IPS-15b (cell line): ENCODE measurements at regions not wholly inside any gene's neighbourhood (a gene's known extent, or its start where the extent isn't known, plus 50 kb on each side); places are given as distances from the start of the nearest gene placed in this dataset.

ENCODE experiments used
- H3K27me3 ChIP-seq: one replicate; pipeline ENCODE4 v1.6.1; 2013; ENCODE audit warnings: low read length; ENCODE audit not compliant: control insufficient read depth, insufficient read depth
- H3K36me3 ChIP-seq: one replicate; pipeline ENCODE4 v1.6.1; 2013; ENCODE audit warnings: low read length; ENCODE audit not compliant: control insufficient read depth, insufficient read depth
- H3K4me1 ChIP-seq: one replicate; pipeline ENCODE4 v1.6.1; 2013; ENCODE audit warnings: mild to moderate bottlenecking, low read length; ENCODE audit not compliant: control insufficient read depth, insufficient read depth
- H3K4me3 ChIP-seq: one replicate; pipeline ENCODE4 v1.5.1; 2013; ENCODE audit warnings: low read depth, low read length
- H3K9ac ChIP-seq: one replicate; pipeline ENCODE4 v1.6.1; 2013; ENCODE audit warnings: low read depth, mild to moderate bottlenecking, low read length
- H3K9me3 ChIP-seq: one replicate; pipeline ENCODE4 v1.6.1; 2013; ENCODE audit warnings: mild to moderate bottlenecking, low read length; ENCODE audit not compliant: control insufficient read depth, insufficient read depth

DNA sequence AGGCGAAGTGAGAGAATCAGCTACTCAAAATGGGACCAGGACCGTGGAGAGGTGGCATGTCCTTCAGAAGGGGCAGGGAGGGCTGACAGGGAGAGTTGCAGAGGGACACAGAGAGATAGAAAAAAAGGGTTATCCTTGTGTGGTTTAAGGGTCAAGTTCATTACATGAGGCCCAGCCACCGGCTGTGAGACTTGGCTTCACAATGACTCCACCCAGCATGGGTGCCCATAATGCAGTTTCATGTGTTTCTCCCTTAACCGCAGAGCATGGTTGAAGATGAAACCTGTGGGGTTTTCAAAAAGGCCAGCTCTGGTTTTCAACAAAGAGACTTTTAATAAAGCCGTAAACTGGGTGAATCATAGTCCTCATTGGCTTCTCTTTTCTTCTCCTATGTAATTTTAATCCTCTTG lies 164.6 kb downstream of the KLF5 start:
- H3K36me3 ChIP-seq: no peaks in the 10 kb centered on the region
- H3K9me3 ChIP-seq: no peaks in the 10 kb centered on the region
- H3K9ac ChIP-seq: no peak overlapping the region
- H3K4me3 ChIP-seq: no peak overlapping the region
- no peaks in the 10 kb centered on the region for H3K4me1 ChIP-seq
- H3K27me3 ChIP-seq: no peaks in the 10 kb centered on the region

GRCh38 chr13:73222627-73223305 lies 164.0 kb downstream of the KLF5 start:
- no peaks in the 10 kb centered on the region for H3K27me3 ChIP-seq
- no peaks in the 10 kb centered on the region for H3K4me1 ChIP-seq
- no peak overlapping the region for H3K9ac ChIP-seq
- H3K36me3 ChIP-seq: no peaks in the 10 kb centered on the region
- no peak overlapping the region for H3K4me3 ChIP-seq
- H3K9me3 ChIP-seq: no peaks in the 10 kb centered on the region

GRCh38 chr13:73220966-73221720 lies 162.3 kb downstream of the KLF5 start:
- no peak overlapping the region for H3K9ac ChIP-seq
- no peaks in the 10 kb centered on the region for H3K27me3 ChIP-seq
- no peaks in the 10 kb centered on the region for H3K4me1 ChIP-seq
- H3K4me3 ChIP-seq: no peak overlapping the region
- no peaks in the 10 kb centered on the region for H3K9me3 ChIP-seq
- H3K36me3 ChIP-seq: no peaks in the 10 kb centered on the region

DNA sequence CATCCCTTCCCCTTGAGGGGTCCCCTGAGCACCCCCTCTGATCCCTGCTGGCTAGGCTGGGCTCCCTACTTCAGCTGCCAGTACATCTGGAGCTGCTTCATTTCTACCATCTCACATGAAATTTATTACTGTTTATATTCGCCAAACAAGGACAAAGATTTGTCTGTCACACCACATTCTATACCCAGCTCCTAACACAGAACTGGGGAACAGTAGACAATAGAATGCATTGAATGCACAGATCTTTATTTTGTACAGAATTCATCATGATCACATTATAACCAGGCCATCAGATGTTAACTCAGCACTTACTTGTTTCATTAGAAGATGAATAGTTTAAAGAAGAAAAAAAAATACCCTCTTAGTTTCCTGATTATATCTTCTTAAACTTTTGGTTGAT lies 159.4 kb downstream of the KLF5 start:
- H3K9me3 ChIP-seq: no peaks in the 10 kb centered on the region
- no peak overlapping the region for H3K9ac ChIP-seq
- no peaks in the 10 kb centered on the region for H3K4me1 ChIP-seq
- H3K4me3 ChIP-seq: no peak overlapping the region
- H3K36me3 ChIP-seq: no peaks in the 10 kb centered on the region
- no peaks in the 10 kb centered on the region for H3K27me3 ChIP-seq

DNA sequence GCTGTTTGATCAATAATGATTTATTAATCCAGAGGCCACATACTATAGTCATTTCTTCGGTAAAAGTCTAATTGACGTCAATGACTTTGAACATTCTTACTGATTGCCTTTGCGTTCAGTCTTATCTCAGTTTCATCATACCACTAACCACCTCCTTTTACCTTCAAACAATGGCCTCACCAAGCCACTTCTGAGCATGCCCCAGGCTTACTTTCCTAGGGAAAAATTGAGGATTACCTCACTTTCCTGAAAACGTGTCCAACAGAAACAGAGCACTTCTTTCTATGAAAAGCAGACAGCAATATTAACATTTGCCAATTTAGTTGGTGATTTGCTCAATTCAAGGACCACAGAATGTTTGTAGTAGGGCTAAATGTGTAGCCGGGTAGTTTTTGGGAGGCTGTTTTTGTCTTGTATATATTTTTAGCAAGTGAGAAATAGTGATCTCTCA lies 157.6 kb downstream of the KLF5 start:
- no peak overlapping the region for H3K4me3 ChIP-seq
- H3K9ac ChIP-seq: no peak overlapping the region
- no peaks in the 10 kb centered on the region for H3K27me3 ChIP-seq
- no peaks in the 10 kb centered on the region for H3K36me3 ChIP-seq
- H3K9me3 ChIP-seq: no peaks in the 10 kb centered on the region
- no peaks in the 10 kb centered on the region for H3K4me1 ChIP-seq

DNA sequence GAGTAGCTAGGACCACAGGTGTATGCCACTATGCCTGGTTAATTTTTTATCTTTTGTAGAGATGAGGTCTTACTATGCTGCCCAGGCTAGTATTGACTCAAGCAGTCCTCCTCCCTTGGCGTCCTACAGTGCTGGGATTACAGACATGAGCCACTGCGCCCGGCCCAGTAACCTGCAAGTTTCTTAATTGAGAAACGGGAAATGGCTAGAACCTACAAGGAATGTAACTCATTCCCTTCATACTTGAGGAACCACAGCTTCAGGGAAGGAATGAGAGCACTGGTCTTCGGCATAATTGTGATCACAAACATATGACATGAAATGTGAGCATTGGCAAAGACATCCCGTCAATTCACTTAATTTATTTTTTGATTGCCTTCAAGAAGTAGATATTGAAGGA lies 157.0 kb downstream of the KLF5 start:
- H3K4me3 ChIP-seq: no peak overlapping the region
- H3K9ac ChIP-seq: no peak overlapping the region
- no peaks in the 10 kb centered on the region for H3K27me3 ChIP-seq
- no peaks in the 10 kb centered on the region for H3K36me3 ChIP-seq
- H3K4me1 ChIP-seq: no peaks in the 10 kb centered on the region
- H3K9me3 ChIP-seq: no peaks in the 10 kb centered on the region

GRCh38 chr13:73212482-73212881 lies 153.7 kb downstream of the KLF5 start:
- no peaks in the 10 kb centered on the region for H3K27me3 ChIP-seq
- no peak overlapping the region for H3K4me3 ChIP-seq
- H3K9me3 ChIP-seq: no peaks in the 10 kb centered on the region
- H3K9ac ChIP-seq: no peak overlapping the region
- H3K36me3 ChIP-seq: no peaks in the 10 kb centered on the region
- H3K4me1 ChIP-seq: no peaks in the 10 kb centered on the region

GRCh38 chr13:73210218-73210883 lies 151.5 kb downstream of the KLF5 start:
- no peaks in the 10 kb centered on the region for H3K9me3 ChIP-seq
- H3K9ac ChIP-seq: no peak overlapping the region
- H3K36me3 ChIP-seq: no peaks in the 10 kb centered on the region
- no peak overlapping the region for H3K4me3 ChIP-seq
- no peaks in the 10 kb centered on the region for H3K4me1 ChIP-seq
- no peaks in the 10 kb centered on the region for H3K27me3 ChIP-seq

DNA sequence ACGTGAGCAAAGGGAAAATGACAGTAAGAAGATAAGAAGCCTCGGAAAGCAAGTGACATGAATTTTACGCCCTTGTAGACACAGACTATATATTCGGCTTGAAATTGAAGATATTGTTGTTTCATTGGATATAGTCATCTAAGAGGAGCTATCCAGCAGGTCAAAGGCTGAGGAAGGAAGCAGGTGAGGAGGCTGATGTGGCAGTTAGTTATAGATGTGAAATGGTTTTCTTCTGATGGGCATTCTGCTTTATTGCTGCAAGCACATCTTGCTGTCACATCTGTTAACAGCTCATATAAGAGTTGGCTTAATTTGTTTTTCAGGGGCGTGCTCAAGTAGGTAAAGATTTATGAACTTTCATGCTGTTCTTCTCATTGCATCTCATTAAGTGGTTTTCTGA lies 146.1 kb downstream of the KLF5 start:
- Histone ChIP-seq H3K36me3 (no peaks in the 10 kb centered on the region), H3K4me3 (no peak overlapping the region), H3K27me3 (no peaks in the 10 kb centered on the region), H3K9me3 (no peaks in the 10 kb centered on the region), H3K9ac (no peak overlapping the region), H3K4me1 (no peaks in the 10 kb centered on the region)

- no peaks in the 10 kb centered on the region for H3K36me3 ChIP-seq
- no peak overlapping the region for H3K9ac ChIP-seq
- H3K9me3 ChIP-seq: no peaks in the 10 kb centered on the region
- no peak overlapping the region for H3K4me3 ChIP-seq
- no peaks in the 10 kb centered on the region for H3K4me1 ChIP-seq
- H3K27me3 ChIP-seq: no peaks in the 10 kb centered on the region
These were observed 142.8 kb downstream of the KLF5 start for GRCh38 chr13:73201626-73202025.

DNA sequence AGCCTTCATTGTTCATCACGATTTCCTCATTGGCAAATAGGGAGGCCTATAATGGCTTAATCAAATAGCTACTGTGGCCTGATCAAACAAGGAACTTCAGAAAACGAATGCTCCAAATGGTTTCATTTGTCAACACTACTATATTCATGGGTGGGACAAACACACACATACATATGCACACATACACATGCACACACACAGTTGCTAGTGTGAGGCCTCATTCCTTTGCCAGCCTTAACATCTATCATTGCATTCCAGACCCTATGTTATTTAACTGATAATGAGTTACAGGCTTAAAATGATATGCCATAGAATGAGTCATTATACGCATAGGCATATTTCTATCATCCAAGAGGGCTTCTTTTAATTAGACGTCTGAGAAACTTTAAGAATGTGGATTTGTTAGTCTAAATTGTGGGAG lies 140.2 kb downstream of the KLF5 start:
- H3K9ac ChIP-seq: no peak overlapping the region
- H3K9me3 ChIP-seq: no peaks in the 10 kb centered on the region
- H3K36me3 ChIP-seq: no peaks in the 10 kb centered on the region
- no peaks in the 10 kb centered on the region for H3K4me1 ChIP-seq
- no peaks in the 10 kb centered on the region for H3K27me3 ChIP-seq
- H3K4me3 ChIP-seq: no peak overlapping the region

GRCh38 chr13:73195091-73195490 lies 136.3 kb downstream of the KLF5 start:
- Histone ChIP-seq H3K9ac (no peak overlapping the region), H3K4me3 (no peak overlapping the region), H3K4me1 (peaks cover 3% of the 10 kb centered on the region), H3K9me3 (no peaks in the 10 kb centered on the region), H3K27me3 (no peaks in the 10 kb centered on the region), H3K36me3 (no peaks in the 10 kb centered on the region)
